Mammary epithelial cell (primary cell): ENCODE measurements at regions not wholly inside any gene's neighbourhood (a gene's known extent, or its start where the extent isn't known, plus 50 kb on each side); places are given as distances from the start of the nearest gene placed in this dataset.

Source experiments
- CTCF ChIP-seq, 2 donors: IDR thresholded peaks in 1 of 2; conservative IDR thresholded peaks in 1 of 2; 2 replicates each; pipeline ENCODE4 v1.5.1; 2011 to 2012; ENCODE audit warnings: inconsistent platforms in 2 of 2, low read length in 2 of 2, mild to moderate bottlenecking in 2 of 2, control low read depth in 1 of 2, low read depth in 1 of 2; ENCODE audit not compliant: insufficient read depth in 1 of 2; ENCODE audit errors: extremely low read depth in 1 of 2
- EZH2 ChIP-seq: IDR thresholded peaks from 2 replicates; pipeline ENCODE4 v1.6.1; 2012; ENCODE audit warnings: low read length, inconsistent platforms, borderline replicate concordance

GRCh38 chr4:102399021-102399420 lies 53.7 kb upstream of the SLC39A8 start:
- TF ChIP-seq EZH2 (no peak), CTCF (conservative IDR thresholded peaks at IDR 0.05 in 1 of 2, IDR thresholded peaks at IDR 0.05 in 1 of 2; ENCODE audit: extremely low read depth in 1 of 2, insufficient read depth in 1 of 2, low read depth in 1 of 2, low read length in 2 of 2) (no peak)
